K562 (cell line): ENCODE measurements at regions not wholly inside any gene's neighbourhood (a gene's known extent, or its start where the extent isn't known, plus 50 kb on each side); places are given as distances from the start of the nearest gene placed in this dataset.

Experiments used
- ADNP ChIP-seq: fragments of 200-800 bp; sonication (Bioruptor generic); IDR thresholded peaks from 2 replicates; pipeline ENCODE4 v1.6.1; 2016; ENCODE audit warnings: missing genetic modification characterization, missing compliant biosample characterization
- ERF ChIP-seq: fragments of 450-650 bp; formaldehyde crosslinking; IDR thresholded peaks from 2 replicates; pipeline ENCODE4 v1.4.0; 2020; ENCODE audit warnings: mild to moderate bottlenecking, mixed read lengths
- RAD21 ChIP-seq, 2 experiments: fragments of 250-450 bp in 1 of 2; fragments of 450-650 bp in 1 of 2; sonication (Bioruptor Pico) in 1 of 2; formaldehyde crosslinking in 1 of 2; IDR thresholded peaks in 1 of 2; conservative IDR thresholded peaks in 1 of 2; 2 replicates each; pipeline versions ENCODE4 v1.4.0 to v1.8.0; 2020 to 2022; ENCODE audit warnings: mild to moderate bottlenecking in 2 of 2, moderate library complexity in 1 of 2
- SETDB1 ChIP-seq: IDR thresholded peaks from one replicate; pipeline ENCODE4 v1.6.1; 2012; ENCODE audit warnings: low read length, control low read depth, inconsistent platforms
- ZC3H11A ChIP-seq: IDR thresholded peaks from 2 replicates; pipeline ENCODE4 v1.6.1; 2012; ENCODE audit warnings: low read depth, low read length, improper control_type of control experiment
- ZNF3 ChIP-seq: fragments of 250-450 bp; sonication (Bioruptor Pico); IDR thresholded peaks from 2 replicates; pipeline ENCODE4 v1.5.0; 2021; ENCODE audit warnings: mild to moderate bottlenecking, moderate library complexity
- ZNF436 ChIP-seq: fragments of 250-450, 450-650 bp; sonication (Bioruptor Pico); formaldehyde crosslinking; IDR thresholded peaks from 2 replicates; pipeline ENCODE4 v1.7.0; 2020; ENCODE audit warnings: mild to moderate bottlenecking
- TF ChIP-seq, protein P1 (sequence below), 2 experiments: fragments of 450-650 bp; conservative IDR thresholded peaks; 2 replicates each; pipeline ENCODE4 v1.6.1; 2017; ENCODE audit warnings: mild to moderate bottlenecking in 2 of 2, moderate library complexity in 2 of 2
- TF ChIP-seq, protein P2 (sequence below), 2 experiments: fragments of 450-650 bp; IDR thresholded peaks; 2 replicates each; pipeline ENCODE4 v1.6.1; 2016
- TF ChIP-seq, protein P3 (sequence below): fragments of 250-450 bp; sonication (Bioruptor Pico); IDR thresholded peaks from 2 replicates; pipeline ENCODE4 v1.4.0; 2020; ENCODE audit warnings: borderline replicate concordance
- TF ChIP-seq, protein P4 (sequence below): fragments of 250-450 bp; sonication (Bioruptor Pico); IDR thresholded peaks from 2 replicates; pipeline ENCODE4 v1.8.0; 2021; ENCODE audit warnings: moderate library complexity, mild to moderate bottlenecking, inconsistent platforms
- TF ChIP-seq, protein P5 (sequence below): fragments of 250-450 bp; sonication (Bioruptor Pico); IDR thresholded peaks from 2 replicates; pipeline ENCODE4 v1.8.0; 2022; ENCODE audit warnings: inconsistent platforms

DNA sequence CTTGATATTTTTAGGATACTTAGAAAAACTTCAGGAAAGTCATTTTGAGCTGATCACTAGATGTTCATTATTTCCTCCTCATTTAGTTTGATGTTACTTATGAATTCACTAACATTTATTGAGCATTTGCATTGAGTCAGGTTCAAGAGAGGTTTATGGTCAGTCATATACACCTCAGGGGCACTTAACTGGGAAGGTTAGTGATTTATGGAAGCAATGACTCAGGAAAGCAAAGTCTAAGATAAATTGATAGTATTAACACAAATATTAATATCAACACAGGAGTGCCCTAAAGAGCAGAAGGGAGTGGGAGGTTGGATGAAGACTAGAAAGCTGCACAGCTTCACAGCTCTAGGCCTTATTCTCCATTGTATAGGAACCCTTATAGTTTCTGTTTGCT lies 177.0 kb upstream of the TNFAIP3 start (continued):
- TF ChIP-seq, protein P1, sequence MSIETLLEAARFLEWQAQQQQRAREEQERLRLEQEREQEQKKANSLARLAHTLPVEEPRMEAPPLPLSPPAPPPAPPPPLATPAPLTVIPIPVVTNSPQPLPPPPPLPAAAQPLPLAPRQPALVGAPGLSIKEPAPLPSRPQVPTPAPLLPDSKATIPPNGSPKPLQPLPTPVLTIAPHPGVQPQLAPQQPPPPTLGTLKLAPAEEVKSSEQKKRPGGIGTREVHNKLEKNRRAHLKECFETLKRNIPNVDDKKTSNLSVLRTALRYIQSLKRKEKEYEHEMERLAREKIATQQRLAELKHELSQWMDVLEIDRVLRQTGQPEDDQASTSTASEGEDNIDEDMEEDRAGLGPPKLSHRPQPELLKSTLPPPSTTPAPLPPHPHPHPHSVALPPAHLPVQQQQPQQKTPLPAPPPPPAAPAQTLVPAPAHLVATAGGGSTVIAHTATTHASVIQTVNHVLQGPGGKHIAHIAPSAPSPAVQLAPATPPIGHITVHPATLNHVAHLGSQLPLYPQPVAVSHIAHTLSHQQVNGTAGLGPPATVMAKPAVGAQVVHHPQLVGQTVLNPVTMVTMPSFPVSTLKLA (conservative IDR thresholded peaks at IDR 0.05), result no peak
- TF ChIP-seq ZNF436 (CRISPR knock-in tag), result no peak
- no peak for TF ChIP-seq RAD21 (CRISPR knock-in tag; conservative IDR thresholded peaks at IDR 0.05 in 1 of 2, IDR thresholded peaks at IDR 0.05 in 1 of 2)
- TF ChIP-seq, protein P2, sequence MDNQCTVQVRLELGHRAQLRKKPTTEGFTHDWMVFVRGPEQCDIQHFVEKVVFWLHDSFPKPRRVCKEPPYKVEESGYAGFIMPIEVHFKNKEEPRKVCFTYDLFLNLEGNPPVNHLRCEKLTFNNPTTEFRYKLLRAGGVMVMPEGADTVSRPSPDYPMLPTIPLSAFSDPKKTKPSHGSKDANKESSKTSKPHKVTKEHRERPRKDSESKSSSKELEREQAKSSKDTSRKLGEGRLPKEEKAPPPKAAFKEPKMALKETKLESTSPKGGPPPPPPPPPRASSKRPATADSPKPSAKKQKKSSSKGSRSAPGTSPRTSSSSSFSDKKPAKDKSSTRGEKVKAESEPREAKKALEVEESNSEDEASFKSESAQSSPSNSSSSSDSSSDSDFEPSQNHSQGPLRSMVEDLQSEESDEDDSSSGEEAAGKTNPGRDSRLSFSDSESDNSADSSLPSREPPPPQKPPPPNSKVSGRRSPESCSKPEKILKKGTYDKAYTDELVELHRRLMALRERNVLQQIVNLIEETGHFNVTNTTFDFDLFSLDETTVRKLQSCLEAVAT (IDR thresholded peaks at IDR 0.05), result no peak
- TF ChIP-seq ZC3H11A, result no peak
- TF ChIP-seq, protein P3, sequence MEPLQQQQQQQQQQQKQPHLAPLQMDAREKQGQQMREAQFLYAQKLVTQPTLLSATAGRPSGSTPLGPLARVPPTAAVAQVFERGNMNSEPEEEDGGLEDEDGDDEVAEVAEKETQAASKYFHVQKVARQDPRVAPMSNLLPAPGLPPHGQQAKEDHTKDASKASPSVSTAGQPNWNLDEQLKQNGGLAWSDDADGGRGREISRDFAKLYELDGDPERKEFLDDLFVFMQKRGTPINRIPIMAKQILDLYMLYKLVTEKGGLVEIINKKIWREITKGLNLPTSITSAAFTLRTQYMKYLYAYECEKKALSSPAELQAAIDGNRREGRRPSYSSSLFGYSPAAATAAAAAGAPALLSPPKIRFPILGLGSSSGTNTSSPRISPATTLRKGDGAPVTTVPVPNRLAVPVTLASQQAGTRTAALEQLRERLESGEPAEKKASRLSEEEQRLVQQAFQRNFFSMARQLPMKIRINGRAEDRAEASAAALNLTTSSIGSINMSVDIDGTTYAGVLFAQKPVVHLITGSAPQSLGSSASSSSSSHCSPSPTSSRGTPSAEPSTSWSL (CRISPR knock-in tag), result no peak
- TF ChIP-seq, protein P4, sequence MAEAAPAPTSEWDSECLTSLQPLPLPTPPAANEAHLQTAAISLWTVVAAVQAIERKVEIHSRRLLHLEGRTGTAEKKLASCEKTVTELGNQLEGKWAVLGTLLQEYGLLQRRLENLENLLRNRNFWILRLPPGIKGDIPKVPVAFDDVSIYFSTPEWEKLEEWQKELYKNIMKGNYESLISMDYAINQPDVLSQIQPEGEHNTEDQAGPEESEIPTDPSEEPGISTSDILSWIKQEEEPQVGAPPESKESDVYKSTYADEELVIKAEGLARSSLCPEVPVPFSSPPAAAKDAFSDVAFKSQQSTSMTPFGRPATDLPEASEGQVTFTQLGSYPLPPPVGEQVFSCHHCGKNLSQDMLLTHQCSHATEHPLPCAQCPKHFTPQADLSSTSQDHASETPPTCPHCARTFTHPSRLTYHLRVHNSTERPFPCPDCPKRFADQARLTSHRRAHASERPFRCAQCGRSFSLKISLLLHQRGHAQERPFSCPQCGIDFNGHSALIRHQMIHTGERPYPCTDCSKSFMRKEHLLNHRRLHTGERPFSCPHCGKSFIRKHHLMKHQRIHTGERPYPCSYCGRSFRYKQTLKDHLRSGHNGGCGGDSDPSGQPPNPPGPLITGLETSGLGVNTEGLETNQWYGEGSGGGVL, result no peak
- TF ChIP-seq ZNF3 (CRISPR knock-in tag), result no peak
- no peak for TF ChIP-seq ERF (CRISPR knock-in tag)
- TF ChIP-seq SETDB1, result no peak
- TF ChIP-seq, protein P5, sequence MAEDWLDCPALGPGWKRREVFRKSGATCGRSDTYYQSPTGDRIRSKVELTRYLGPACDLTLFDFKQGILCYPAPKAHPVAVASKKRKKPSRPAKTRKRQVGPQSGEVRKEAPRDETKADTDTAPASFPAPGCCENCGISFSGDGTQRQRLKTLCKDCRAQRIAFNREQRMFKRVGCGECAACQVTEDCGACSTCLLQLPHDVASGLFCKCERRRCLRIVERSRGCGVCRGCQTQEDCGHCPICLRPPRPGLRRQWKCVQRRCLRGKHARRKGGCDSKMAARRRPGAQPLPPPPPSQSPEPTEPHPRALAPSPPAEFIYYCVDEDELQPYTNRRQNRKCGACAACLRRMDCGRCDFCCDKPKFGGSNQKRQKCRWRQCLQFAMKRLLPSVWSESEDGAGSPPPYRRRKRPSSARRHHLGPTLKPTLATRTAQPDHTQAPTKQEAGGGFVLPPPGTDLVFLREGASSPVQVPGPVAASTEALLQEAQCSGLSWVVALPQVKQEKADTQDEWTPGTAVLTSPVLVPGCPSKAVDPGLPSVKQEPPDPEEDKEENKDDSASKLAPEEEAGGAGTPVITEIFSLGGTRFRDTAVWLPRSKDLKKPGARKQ, result no peak
- TF ChIP-seq ADNP, result no peak
- TF ChIP-seq, all 486 proteins: peak for 0
